H9 (cell line): ENCODE measurements at regions not wholly inside any gene's neighbourhood (a gene's known extent, or its start where the extent isn't known, plus 50 kb on each side); places are given as distances from the start of the nearest gene placed in this dataset.

Source experiments
- DNase-seq: peaks from one replicate; pipeline ENCODE4 v3.0.0-alpha.2; 2017
- H2AFZ ChIP-seq: one replicate; pipeline ENCODE4 v1.6.1; 2013; ENCODE audit warnings: mild to moderate bottlenecking, low read length, control low read depth, moderate library complexity
- H2AK5ac ChIP-seq: 2 replicates; pipeline ENCODE4 v1.6.1; 2013; ENCODE audit warnings: low read length, control low read depth, mixed read lengths; ENCODE audit not compliant: insufficient read length
- H2BK120ac ChIP-seq: one replicate; pipeline ENCODE4 v1.6.1; 2013; ENCODE audit warnings: low read depth, mild to moderate bottlenecking, low read length, control low read depth, inconsistent platforms; ENCODE audit not compliant: poor library complexity, severe bottlenecking
- H2BK12ac ChIP-seq: 2 replicates; pipeline ENCODE4 v1.6.1; 2013; ENCODE audit warnings: low read length, control low read depth, mixed read lengths, low read depth; ENCODE audit not compliant: insufficient read length
- H2BK15ac ChIP-seq: 2 replicates; pipeline ENCODE4 v1.6.1; 2013; ENCODE audit warnings: low read depth, low read length, control low read depth
- H2BK20ac ChIP-seq: one replicate; pipeline ENCODE4 v1.6.1; 2013; ENCODE audit warnings: low read depth, mild to moderate bottlenecking, low read length, control low read depth, inconsistent platforms; ENCODE audit not compliant: poor library complexity, severe bottlenecking
- H2BK5ac ChIP-seq: 2 replicates; pipeline ENCODE4 v1.6.1; 2013; ENCODE audit warnings: low read length, control low read depth, mixed read lengths; ENCODE audit not compliant: insufficient read length
- H3K14ac ChIP-seq: 2 replicates; pipeline ENCODE4 v1.6.1; 2013; ENCODE audit warnings: low read length, control low read depth; ENCODE audit not compliant: insufficient read depth
- H3K18ac ChIP-seq: 2 replicates; pipeline ENCODE4 v1.6.1; 2013; ENCODE audit warnings: low read depth, mild to moderate bottlenecking, mixed read lengths, low read length, control low read depth; ENCODE audit not compliant: insufficient read length
- H3K23ac ChIP-seq: 2 replicates; pipeline ENCODE4 v1.6.1; 2013; ENCODE audit warnings: low read length, control low read depth, mixed read lengths, low read depth; ENCODE audit not compliant: insufficient read length
- H3K23me2 ChIP-seq: 2 replicates; pipeline ENCODE4 v1.6.1; 2013; ENCODE audit warnings: low read depth, mild to moderate bottlenecking, mixed read lengths, low read length, control low read depth; ENCODE audit not compliant: insufficient read length, poor library complexity, severe bottlenecking
- H3K27ac ChIP-seq: 2 replicates; pipeline ENCODE4 v1.5.1; 2013; ENCODE audit warnings: low read length, control low read depth, mixed read lengths, low read depth; ENCODE audit not compliant: insufficient read length
- H3K27me3 ChIP-seq: 2 replicates; pipeline ENCODE4 v1.6.1; 2013; ENCODE audit warnings: low read length, control low read depth, inconsistent platforms; ENCODE audit not compliant: insufficient read depth
- H3K4ac ChIP-seq: 2 replicates; pipeline ENCODE4 v1.6.1; 2013; ENCODE audit warnings: low read depth, mild to moderate bottlenecking, control low read depth, inconsistent platforms, low read length, moderate library complexity
- H3K4me1 ChIP-seq: 2 replicates; pipeline ENCODE4 v1.6.1; 2013; ENCODE audit warnings: low read length, control low read depth, inconsistent platforms; ENCODE audit not compliant: insufficient read depth
- H3K4me2 ChIP-seq: 2 replicates; pipeline ENCODE4 v1.6.1; 2013; ENCODE audit warnings: low read length, control low read depth, mixed read lengths; ENCODE audit not compliant: insufficient read length, insufficient read depth
- H3K56ac ChIP-seq: 2 replicates; pipeline ENCODE4 v1.6.1; 2013; ENCODE audit warnings: low read depth, mild to moderate bottlenecking, mixed read lengths, low read length, control low read depth; ENCODE audit not compliant: insufficient read length
- H3K79me1 ChIP-seq: 2 replicates; pipeline ENCODE4 v1.6.1; 2013; ENCODE audit warnings: low read depth, mild to moderate bottlenecking, moderate library complexity, low read length, control low read depth, inconsistent platforms; ENCODE audit not compliant: insufficient read depth, poor library complexity, severe bottlenecking
- H3K79me2 ChIP-seq: 2 replicates; pipeline ENCODE4 v1.6.1; 2013; ENCODE audit warnings: low read length, control low read depth, inconsistent platforms; ENCODE audit not compliant: insufficient read depth
- H3K9ac ChIP-seq: 2 replicates; pipeline ENCODE4 v1.6.1; 2013; ENCODE audit warnings: low read length, control low read depth, mixed read lengths; ENCODE audit not compliant: insufficient read length; ENCODE audit errors: extremely low read depth
- H3K9me3 ChIP-seq: one replicate; pipeline ENCODE4 v1.6.1; 2013; ENCODE audit warnings: low read depth, low read length, inconsistent platforms; ENCODE audit not compliant: control insufficient read depth
- H3T11ph ChIP-seq: one replicate; pipeline ENCODE4 v1.6.1; 2013; ENCODE audit warnings: mild to moderate bottlenecking, low read length, control low read depth, inconsistent platforms
- H4K20me1 ChIP-seq: one replicate; pipeline ENCODE4 v1.6.1; 2013; ENCODE audit not compliant: control insufficient read depth, insufficient read length, insufficient read depth
- H4K5ac ChIP-seq: 2 replicates; pipeline ENCODE4 v1.6.1; 2013; ENCODE audit warnings: low read depth, mild to moderate bottlenecking, mixed read lengths, low read length, control low read depth; ENCODE audit not compliant: insufficient read length
- H4K8ac ChIP-seq: replicated peaks from 2 replicates; pipeline ENCODE4 v1.6.1; 2013; ENCODE audit warnings: low read length, control low read depth, mixed read lengths, low read depth; ENCODE audit not compliant: insufficient read length
- H4K91ac ChIP-seq: 2 replicates; pipeline ENCODE4 v1.6.1; 2013; ENCODE audit warnings: low read depth, mild to moderate bottlenecking, moderate library complexity, mixed read lengths, low read length, control low read depth; ENCODE audit not compliant: insufficient read length
- H3K27ac Mint-ChIP-seq, 3 experiments: 2 replicates in 2 of 3; 3 replicates in 1 of 3; pipeline ENCODE4 v1.8.0; 2020 to 2021; ENCODE audit warnings: mixed read lengths in 3 of 3, mild to moderate bottlenecking in 1 of 3, moderate library complexity in 1 of 3
- H3K27me3 Mint-ChIP-seq: 2 replicates; pipeline ENCODE4 v1.8.0; 2021; ENCODE audit warnings: low read depth, mild to moderate bottlenecking, moderate library complexity, mixed read lengths
- H3K36me3 Mint-ChIP-seq, 3 experiments: 2 replicates in 2 of 3; 3 replicates in 1 of 3; pipeline ENCODE4 v1.8.0; 2020 to 2021; ENCODE audit warnings: low read depth in 3 of 3, mixed read lengths in 3 of 3; ENCODE audit not compliant: insufficient read depth in 1 of 3
- H3K4me1 Mint-ChIP-seq, 2 experiments: 2 replicates each; pipeline ENCODE4 v1.8.0; 2020; ENCODE audit warnings: mixed read lengths in 2 of 2
- H3K4me3 Mint-ChIP-seq, 2 experiments: 2 replicates in 1 of 2; 3 replicates in 1 of 2; pipeline ENCODE4 v1.8.0; 2020 to 2021; ENCODE audit warnings: mild to moderate bottlenecking in 2 of 2, mixed read lengths in 2 of 2, moderate library complexity in 1 of 2
- H3K9me3 Mint-ChIP-seq, 2 experiments: 2 replicates in 1 of 2; 3 replicates in 1 of 2; pipeline ENCODE4 v1.8.0; 2020; ENCODE audit warnings: mild to moderate bottlenecking in 2 of 2, mixed read lengths in 2 of 2, moderate library complexity in 1 of 2
- WGBS: extraction: QIAGEN DNeasy Blood & Tissue Kit; methylation state at CpG from one replicate; pipeline ENCODE4 v1.1.7; 2013; ENCODE audit warnings: missing lambda C conversion rate, low lambda C conversion rate, mixed read lengths; ENCODE audit not compliant: insufficient read length; ENCODE audit errors: extremely low coverage; 5-methylcytosine and 5-hydroxymethylcytosine counted together
- TF ChIP-seq, protein P1 (sequence below): fragments of 200-600 bp; sonication (generic); conservative IDR thresholded peaks from 3 replicates; pipeline ENCODE4 v1.8.0; 2021; ENCODE audit warnings: antibody characterized with exemption, mild to moderate bottlenecking

DNA sequence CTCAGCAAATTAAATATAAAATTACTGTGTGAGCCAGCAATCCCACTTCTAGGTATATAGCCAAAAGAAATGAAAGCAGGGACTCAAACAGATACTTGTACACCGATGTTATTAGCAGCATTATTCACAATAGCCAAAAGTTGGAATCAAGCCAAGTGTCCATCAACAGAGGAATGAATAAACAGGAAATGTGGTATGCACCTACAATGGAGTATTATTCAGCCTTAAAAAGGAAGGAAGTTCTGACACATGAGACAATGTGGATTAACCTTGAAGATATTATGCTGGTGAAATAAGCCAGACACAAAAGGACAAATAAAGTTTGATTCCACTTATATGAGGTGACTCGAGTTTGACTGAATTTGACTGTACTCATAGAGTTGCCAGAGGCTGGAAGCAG is 108.3 kb upstream of the DUSP21 start:
- H3K18ac ChIP-seq = no peak overlapping the region
- no peaks in the 10 kb centered on the region; the same call in none of the 2 replicates for H3K27me3 Mint-ChIP-seq
- H3K9me3 Mint-ChIP-seq = peaks cover 56 to 59% of the 10 kb centered on the region in 2 experiments
- no peak overlapping the region for H3T11ph ChIP-seq
- H2BK15ac ChIP-seq = no peak overlapping the region
- H2BK12ac ChIP-seq = no peak overlapping the region
- H4K20me1 ChIP-seq = no peaks in the 10 kb centered on the region
- no peak overlapping the region for H3K23ac ChIP-seq
- H3K23me2 ChIP-seq = no peaks in the 10 kb centered on the region
- no peak overlapping the region for H3K4me2 ChIP-seq
- no peak overlapping the region for H2AFZ ChIP-seq
- no peaks in the 10 kb centered on the region for H3K4me1 Mint-ChIP-seq
- no peak overlapping the region for H2BK5ac ChIP-seq
- H3K27ac Mint-ChIP-seq = no peak overlapping the region
- H3K79me2 ChIP-seq = no peaks in the 10 kb centered on the region
- DNase-seq = no peak
- no peak overlapping the region for H3K14ac ChIP-seq
- H4K8ac ChIP-seq = no peak overlapping the region
- H2AK5ac ChIP-seq = no peak overlapping the region
- H2BK20ac ChIP-seq = no peak overlapping the region
- H3K9ac ChIP-seq = no peak overlapping the region
- peaks cover 0 to 2% (median 0%) of the 10 kb centered on the region in 3 experiments; a peak in 3 of 7 replicates for H3K36me3 Mint-ChIP-seq
- H3K79me1 ChIP-seq = no peaks in the 10 kb centered on the region
- no peaks in the 10 kb centered on the region for H3K4me1 ChIP-seq
- no peak overlapping the region for H2BK120ac ChIP-seq
- no peak overlapping the region for H4K91ac ChIP-seq
- no peak overlapping the region for H3K4ac ChIP-seq
- H3K27me3 ChIP-seq = no peaks in the 10 kb centered on the region
- WGBS = no CpG with 5 or more reads among the region's 2 CpGs
- no peak overlapping the region for H3K4me3 Mint-ChIP-seq
- H3K9me3 ChIP-seq = peaks cover 13% of the 10 kb centered on the region
- H4K5ac ChIP-seq = no peak overlapping the region
- H3K27ac ChIP-seq = no peak overlapping the region
- H3K56ac ChIP-seq = no peak overlapping the region
- TF ChIP-seq, protein P1, sequence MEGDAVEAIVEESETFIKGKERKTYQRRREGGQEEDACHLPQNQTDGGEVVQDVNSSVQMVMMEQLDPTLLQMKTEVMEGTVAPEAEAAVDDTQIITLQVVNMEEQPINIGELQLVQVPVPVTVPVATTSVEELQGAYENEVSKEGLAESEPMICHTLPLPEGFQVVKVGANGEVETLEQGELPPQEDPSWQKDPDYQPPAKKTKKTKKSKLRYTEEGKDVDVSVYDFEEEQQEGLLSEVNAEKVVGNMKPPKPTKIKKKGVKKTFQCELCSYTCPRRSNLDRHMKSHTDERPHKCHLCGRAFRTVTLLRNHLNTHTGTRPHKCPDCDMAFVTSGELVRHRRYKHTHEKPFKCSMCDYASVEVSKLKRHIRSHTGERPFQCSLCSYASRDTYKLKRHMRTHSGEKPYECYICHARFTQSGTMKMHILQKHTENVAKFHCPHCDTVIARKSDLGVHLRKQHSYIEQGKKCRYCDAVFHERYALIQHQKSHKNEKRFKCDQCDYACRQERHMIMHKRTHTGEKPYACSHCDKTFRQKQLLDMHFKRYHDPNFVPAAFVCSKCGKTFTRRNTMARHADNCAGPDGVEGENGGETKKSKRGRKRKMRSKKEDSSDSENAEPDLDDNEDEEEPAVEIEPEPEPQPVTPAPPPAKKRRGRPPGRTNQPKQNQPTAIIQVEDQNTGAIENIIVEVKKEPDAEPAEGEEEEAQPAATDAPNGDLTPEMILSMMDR = no peak
